T-helper 22 cell (primary cell): ENCODE measurements at regions not wholly inside any gene's neighbourhood (a gene's known extent, or its start where the extent isn't known, plus 50 kb on each side); places are given as distances from the start of the nearest gene placed in this dataset.
"Not testable (repeated sequence)": the region's sequence is repeated elsewhere in the genome, so short reads cannot be mapped to it uniquely, and the experiment has no call there.

ENCODE experiments used
- DNase-seq: peaks from one replicate; pipeline ENCODE4 v3.0.0-alpha.2; 2020; ENCODE audit warnings: low read depth

- DNase-seq: no peak
Observed at GRCh38 chr3:193963808-193964516, 172.0 kb upstream of the HES1 start.

- DNase-seq: no peak
Observed at GRCh38 chr3:193964517-193964880, 171.4 kb upstream of the HES1 start.

GRCh38 chr3:193968380-193968974 is 167.5 kb upstream of the HES1 start:
- no peak for DNase-seq

GRCh38 chr3:193970131-193970772 is 165.7 kb upstream of the HES1 start:
- DNase-seq: not testable (repeated sequence)

- no peak for DNase-seq
Observed at GRCh38 chr3:193970773-193971206, 165.2 kb upstream of the HES1 start.

- DNase-seq: no peak
Observed at GRCh38 chr3:193971261-193971751, 164.6 kb upstream of the HES1 start.

GRCh38 chr3:193971966-193972365 is 164.0 kb upstream of the HES1 start:
- DNase-seq: no peak

GRCh38 chr3:193972832-193973231 is 163.1 kb upstream of the HES1 start:
- DNase-seq: no peak

- DNase-seq: no peak
Observed at GRCh38 chr3:193974191-193974652, 161.7 kb upstream of the HES1 start.

GRCh38 chr3:193974671-193975535 is 161.0 kb upstream of the HES1 start:
- no peak for DNase-seq

GRCh38 chr3:193977622-193978021 is 158.3 kb upstream of the HES1 start:
- no peak for DNase-seq

- DNase-seq: no peak
Observed at GRCh38 chr3:193978030-193978429, 157.9 kb upstream of the HES1 start.

GRCh38 chr3:193978486-193978885 is 157.5 kb upstream of the HES1 start:
- no peak for DNase-seq

- no peak for DNase-seq
Observed at GRCh38 chr3:193980326-193980725, 155.6 kb upstream of the HES1 start.

- DNase-seq: no peak
Observed at GRCh38 chr3:193980905-193981304, 155.0 kb upstream of the HES1 start.

- no peak for DNase-seq
Observed at GRCh38 chr3:193981504-193981903, 154.4 kb upstream of the HES1 start.

GRCh38 chr3:193982258-193982659 is 153.7 kb upstream of the HES1 start:
- DNase-seq: no peak

- DNase-seq: no peak
Observed at GRCh38 chr3:193983846-193984818, 151.8 kb upstream of the HES1 start.

- no peak for DNase-seq
Observed at GRCh38 chr3:193984876-193985275, 151.1 kb upstream of the HES1 start.

GRCh38 chr3:193987186-193987585 is 148.8 kb upstream of the HES1 start:
- DNase-seq: no peak

GRCh38 chr3:193989186-193989585 is 146.8 kb upstream of the HES1 start:
- no peak for DNase-seq
